MM.1S (cell line): ENCODE measurements at regions not wholly inside any gene's neighbourhood (a gene's known extent, or its start where the extent isn't known, plus 50 kb on each side); places are given as distances from the start of the nearest gene placed in this dataset.

Experiments used
- EZH2 ChIP-seq: fragments of 300-600 bp; sonication (generic); optimal IDR thresholded peaks from 2 replicates; pipeline ENCODE3; 2017; ENCODE audit warnings: low read depth, mild to moderate bottlenecking, antibody characterized with exemption, low read length, mixed read lengths
- TF ChIP-seq, protein P1 (sequence below): fragments of 300-600 bp; sonication (generic); IDR thresholded peaks from 2 replicates; pipeline ENCODE4 v1.5.1; 2016; ENCODE audit warnings: antibody characterized with exemption, low read length, mixed read lengths

DNA sequence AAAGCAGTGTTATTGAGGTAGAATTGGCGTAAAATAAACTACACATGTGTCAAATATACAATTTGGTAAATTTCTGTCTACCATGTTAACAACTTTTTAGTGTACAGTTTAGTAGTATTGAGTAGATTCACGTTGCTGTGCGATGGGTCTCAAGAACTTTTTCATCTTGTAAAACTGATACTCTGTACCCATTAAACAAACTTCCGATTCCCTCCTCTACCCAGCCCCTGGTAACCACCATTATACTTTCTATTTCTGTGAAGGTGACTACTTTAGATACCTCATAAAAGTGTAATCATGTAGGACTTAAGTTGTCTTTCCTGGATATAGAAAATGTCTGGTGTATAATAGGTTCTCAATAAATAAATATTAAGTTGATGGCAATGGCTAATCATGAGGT lies 408.5 kb upstream of the POT1 start:
- TF ChIP-seq, protein P1, sequence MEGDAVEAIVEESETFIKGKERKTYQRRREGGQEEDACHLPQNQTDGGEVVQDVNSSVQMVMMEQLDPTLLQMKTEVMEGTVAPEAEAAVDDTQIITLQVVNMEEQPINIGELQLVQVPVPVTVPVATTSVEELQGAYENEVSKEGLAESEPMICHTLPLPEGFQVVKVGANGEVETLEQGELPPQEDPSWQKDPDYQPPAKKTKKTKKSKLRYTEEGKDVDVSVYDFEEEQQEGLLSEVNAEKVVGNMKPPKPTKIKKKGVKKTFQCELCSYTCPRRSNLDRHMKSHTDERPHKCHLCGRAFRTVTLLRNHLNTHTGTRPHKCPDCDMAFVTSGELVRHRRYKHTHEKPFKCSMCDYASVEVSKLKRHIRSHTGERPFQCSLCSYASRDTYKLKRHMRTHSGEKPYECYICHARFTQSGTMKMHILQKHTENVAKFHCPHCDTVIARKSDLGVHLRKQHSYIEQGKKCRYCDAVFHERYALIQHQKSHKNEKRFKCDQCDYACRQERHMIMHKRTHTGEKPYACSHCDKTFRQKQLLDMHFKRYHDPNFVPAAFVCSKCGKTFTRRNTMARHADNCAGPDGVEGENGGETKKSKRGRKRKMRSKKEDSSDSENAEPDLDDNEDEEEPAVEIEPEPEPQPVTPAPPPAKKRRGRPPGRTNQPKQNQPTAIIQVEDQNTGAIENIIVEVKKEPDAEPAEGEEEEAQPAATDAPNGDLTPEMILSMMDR: no peak
- TF ChIP-seq EZH2: no peak
